GM10266 (cell line): ENCODE measurements at regions not wholly inside any gene's neighbourhood (a gene's known extent, or its start where the extent isn't known, plus 50 kb on each side); places are given as distances from the start of the nearest gene placed in this dataset.

Experiments used
- DNase-seq: peaks from one replicate; pipeline ENCODE4 v3.0.0; 2012; ENCODE audit errors: extremely low spot score
- CTCF ChIP-seq: IDR thresholded peaks from 2 replicates; pipeline ENCODE4 v1.5.1; 2012; ENCODE audit warnings: mild to moderate bottlenecking, low read depth; ENCODE audit not compliant: control insufficient read depth, insufficient read depth; ENCODE audit errors: missing control alignments

GRCh38 chr15:93305306-93305705, 216.3 kb upstream of the RGMA start:
- TF ChIP-seq CTCF = no peak
- no peak for DNase-seq

GRCh38 chr15:93302080-93302765, 213.2 kb upstream of the RGMA start:
- TF ChIP-seq CTCF = no peak

GRCh38 chr15:93300796-93301195, 211.8 kb upstream of the RGMA start:
- no peak for DNase-seq
- TF ChIP-seq CTCF = no peak

More at GRCh38 chr15:93302080-93302765, 213.2 kb upstream of the RGMA start:
- no peak for DNase-seq

- DNase-seq = no peak
- no peak for TF ChIP-seq CTCF
These were observed 210.7 kb upstream of the RGMA start for GRCh38 chr15:93299675-93300074.

- no peak for TF ChIP-seq CTCF
- no peak for DNase-seq
These were observed 209.9 kb upstream of the RGMA start for GRCh38 chr15:93298901-93299300.

- no peak for DNase-seq
- TF ChIP-seq CTCF = no peak
These were observed 207.9 kb upstream of the RGMA start for GRCh38 chr15:93296759-93297500.

- DNase-seq = no peak
These were observed 205.9 kb upstream of the RGMA start for GRCh38 chr15:93294896-93295295.

More at GRCh38 chr15:93294896-93295295, 205.9 kb upstream of the RGMA start:
- no peak for TF ChIP-seq CTCF
